KBM-7 (cell line): ENCODE measurements at regions not wholly inside any gene's neighbourhood (a gene's known extent, or its start where the extent isn't known, plus 50 kb on each side); places are given as distances from the start of the nearest gene placed in this dataset.

Experiments
- DNase-seq: peaks from one replicate; pipeline ENCODE4 v3.0.0-alpha.2; 2015
- in situ Hi-C: fragments of 300-500 bp; cut with MboI; formaldehyde crosslinking; loops from 2 replicates; pipeline ENCODE4 v1.14.3; 2020; ENCODE audit warnings: low sequenced_read_pairs, low pct_unique_long_range_greater_than_20kb, mixed read lengths

GRCh38 chr2:100195942-100196341 lies 53.6 kb upstream of the AFF3 start:
- no peak for DNase-seq
- in situ Hi-C loops = no loop called here

DNA sequence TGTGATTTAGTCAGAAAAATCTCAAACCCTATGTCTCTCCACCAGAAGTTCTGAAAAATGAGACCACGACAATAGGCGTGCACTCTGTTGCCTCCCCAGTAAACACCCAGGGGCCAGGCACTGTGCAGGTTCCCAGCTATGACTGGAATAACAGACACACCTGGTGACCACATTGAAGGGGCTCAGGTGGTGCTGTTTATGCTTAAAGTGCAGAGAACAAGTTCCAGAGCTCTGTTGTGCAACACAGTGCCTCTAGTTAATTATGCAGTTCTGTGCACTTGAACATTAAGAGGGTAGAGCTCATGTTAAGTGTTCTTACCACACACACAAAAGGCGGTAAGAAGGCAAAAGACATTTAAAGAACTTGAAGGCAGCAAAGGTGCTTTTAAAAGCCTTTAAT lies 52.6 kb upstream of the AFF3 start:
- DNase-seq = no peak
- in situ Hi-C loops = no loop called here

DNA sequence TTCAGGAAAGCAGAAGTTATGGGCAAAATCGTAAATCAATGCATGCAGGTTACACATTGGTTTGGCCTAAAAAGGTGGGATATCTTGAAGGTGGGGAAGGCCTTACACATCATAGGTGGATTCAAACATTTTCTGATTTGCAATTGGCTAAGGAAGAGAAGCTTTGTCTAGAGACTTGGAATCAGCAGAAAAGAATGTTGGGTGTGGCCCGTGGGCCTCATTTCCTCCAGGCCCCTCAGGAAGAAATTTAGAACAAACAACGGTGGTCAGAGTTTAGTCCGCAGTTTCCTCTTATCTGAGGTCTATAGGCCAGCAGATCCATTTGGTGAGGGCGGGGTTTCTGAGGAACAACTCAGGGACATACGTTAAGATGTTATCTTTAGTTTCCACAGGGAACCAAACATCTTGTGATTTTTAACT lies 50.9 kb upstream of the AFF3 start:
- no peak for DNase-seq
- in situ Hi-C loops = no loop called here

DNA sequence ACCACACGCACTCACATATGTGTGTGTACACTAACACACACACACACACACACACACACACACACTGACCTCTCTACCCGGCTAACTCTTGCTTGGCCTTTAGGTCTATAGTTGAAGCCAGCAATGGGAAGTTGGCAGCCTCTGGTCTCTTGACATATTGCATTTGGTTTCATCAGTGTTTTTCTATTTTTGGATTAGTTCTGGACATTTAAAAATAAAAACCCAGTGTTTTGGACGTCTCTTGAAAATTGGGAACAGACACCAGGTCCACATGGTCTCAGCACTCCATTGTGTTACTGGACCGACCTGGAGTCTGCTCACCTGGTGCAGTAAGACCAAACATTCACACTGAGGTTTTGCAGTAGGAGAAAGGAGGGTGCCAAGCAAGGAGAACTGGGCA lies 50.4 kb upstream of the AFF3 start:
- in situ Hi-C loops = no loop called here
- DNase-seq = no peak

GRCh38 chr2:100192300-100192699 lies 49.9 kb upstream of the AFF3 start:
- no peak for DNase-seq
- in situ Hi-C loops = no loop called here
